HCT116 (cell line): ENCODE measurements at regions not wholly inside any gene's neighbourhood (a gene's known extent, or its start where the extent isn't known, plus 50 kb on each side); places are given as distances from the start of the nearest gene placed in this dataset.

Experiments used
- ATAC-seq: fragments of 200-7000 bp; cut with Tn5 transposase; 2 replicates; pipeline ENCODE4 v1.9.1; 2020; ENCODE audit warnings: mild to moderate bottlenecking, moderate library complexity
- BruUV-seq: library from RNA; stranded (reverse); fragments of 400-500 nt; replicated peaks from 2 replicates; lab custom pipeline; 2021; lab: Mats Ljungman, UMichigan
- CTCF ChIA-PET: fragments of 300-600 bp; sonication (Branson Sonifier 250); formaldehyde crosslinking; loops from one replicate; lab custom pipeline; 2021; ENCODE audit warnings: antibody characterized with exemption; lab: Charles Lee
- POLR2A ChIA-PET: fragments of 300-600, 350-600 bp; sonication (Branson Sonifier 250); formaldehyde crosslinking; loops from one replicate; lab custom pipeline; 2021; ENCODE audit warnings: antibody characterized with exemption; lab: Charles Lee
- RAD21 ChIA-PET, 2 experiments: fragments of 300-600 bp; sonication (Branson Sonifier 250); formaldehyde crosslinking; loops; one replicate each; lab custom pipeline; 2023; ENCODE audit warnings: low total read pairs in 2 of 2; ENCODE audit not compliant: uncharacterized antibody in 2 of 2, unreplicated experiment in 2 of 2, low non-redundant PET in 1 of 2; lab: Charles Lee
- DNase-seq: peaks from one replicate; pipeline ENCODE4 v3.0.0-alpha.2; 2010; ENCODE audit warnings: low read depth, low spot score
- H2AFZ ChIP-seq: fragments of 200-600 bp; shearing (Covaris generic), sonication (generic); 2 replicates; pipeline ENCODE4 v1.6.1; 2017; ENCODE audit warnings: low read depth, mixed run types, mixed read lengths, antibody characterized with exemption, low read length; ENCODE audit not compliant: poor library complexity, severe bottlenecking
- H3K27ac ChIP-seq: 2 replicates; pipeline ENCODE4 v1.5.1; 2012; ENCODE audit warnings: low read depth, low read length
- H3K27me3 ChIP-seq: fragments of 200-600 bp; sonication (generic); 2 replicates; pipeline ENCODE4 v1.6.1; 2016; ENCODE audit warnings: mixed run types, low read length, mixed read lengths; ENCODE audit not compliant: insufficient read depth
- H3K36me3 ChIP-seq, 2 experiments: fragments of 200-500 bp in 1 of 2; fragments of 200-600 bp in 1 of 2; sonication (Bioruptor generic) in 1 of 2; sonication (generic) in 1 of 2; 2 replicates each; pipeline versions ENCODE4 v1.5.1 to v1.6.1; 2014 to 2016; ENCODE audit warnings: low read length in 2 of 2, inconsistent platforms in 1 of 2, mixed read lengths in 1 of 2, mixed run types in 1 of 2; ENCODE audit not compliant: insufficient read depth in 2 of 2, control insufficient read depth in 1 of 2
- H3K4me1 ChIP-seq, 2 experiments: fragments of 200-600 bp in 1 of 2; sonication (generic) in 1 of 2; 2 replicates each; pipeline versions ENCODE4 v1.5.1 to v1.6.1; 2012 to 2017; ENCODE audit warnings: low read length in 2 of 2, inconsistent platforms in 1 of 2, mild to moderate bottlenecking in 1 of 2, mixed read lengths in 1 of 2, mixed run types in 1 of 2, moderate library complexity in 1 of 2; ENCODE audit not compliant: insufficient read depth in 2 of 2, control insufficient read depth in 1 of 2
- H3K4me2 ChIP-seq: fragments of 200-600 bp; sonication (generic); 2 replicates; pipeline ENCODE4 v1.6.1; 2017; ENCODE audit warnings: mixed run types, low read length, mixed read lengths
- H3K4me3 ChIP-seq, 2 experiments: fragments of 200-600 bp in 1 of 2; sonication (generic) in 1 of 2; replicated peaks in 1 of 2; 2 replicates each; pipeline ENCODE4 v1.5.1; 2011 to 2016; ENCODE audit warnings: low read length in 2 of 2, control low read depth in 1 of 2, low read depth in 1 of 2, mild to moderate bottlenecking in 1 of 2, mixed read lengths in 1 of 2, mixed run types in 1 of 2
- H3K79me2 ChIP-seq: fragments of 200-600 bp; sonication (generic); 2 replicates; pipeline ENCODE4 v1.6.1; 2017; ENCODE audit warnings: mild to moderate bottlenecking, mixed run types, low read length, moderate library complexity, mixed read lengths; ENCODE audit not compliant: insufficient read depth
- H3K9ac ChIP-seq: fragments of 200-600 bp; sonication (generic); 2 replicates; pipeline ENCODE4 v1.6.1; 2016; ENCODE audit warnings: low read length, mixed read lengths
- H3K9me2 ChIP-seq: fragments of 200-600 bp; sonication (generic), shearing (Covaris generic); 2 replicates; pipeline ENCODE4 v1.6.1; 2017; ENCODE audit warnings: mixed run types, mild to moderate bottlenecking, moderate library complexity; ENCODE audit not compliant: insufficient read depth
- H3K9me3 ChIP-seq, 2 experiments: fragments of 200-500 bp in 1 of 2; fragments of 200-600 bp in 1 of 2; sonication (Bioruptor generic) in 1 of 2; sonication (generic) in 1 of 2; 2 replicates each; pipeline ENCODE4 v1.6.1; 2014 to 2017; ENCODE audit warnings: low read length in 2 of 2, mixed read lengths in 2 of 2, inconsistent platforms in 1 of 2, low read depth in 1 of 2, mild to moderate bottlenecking in 1 of 2, mixed run types in 1 of 2, moderate library complexity in 1 of 2; ENCODE audit not compliant: control insufficient read depth in 1 of 2, insufficient read depth in 1 of 2
- H4K20me1 ChIP-seq: fragments of 200-600 bp; sonication (generic), shearing (Covaris generic); 2 replicates; pipeline ENCODE4 v1.6.1; 2017; ENCODE audit warnings: mixed run types, mild to moderate bottlenecking, moderate library complexity; ENCODE audit not compliant: insufficient read depth
- EGR1 ChIP-seq: IDR thresholded peaks from 2 replicates; pipeline ENCODE4 v1.6.1; 2012; ENCODE audit warnings: low read depth
- EZH2phosphoT487 ChIP-seq: fragments of 200-600 bp; IDR thresholded peaks from 2 replicates; pipeline ENCODE4 v1.6.1; 2018; ENCODE audit warnings: antibody characterized with exemption, borderline replicate concordance
- FOSL1 ChIP-seq: IDR thresholded peaks from 2 replicates; pipeline ENCODE4 v1.6.1; 2012; ENCODE audit warnings: low read depth
- intact Hi-C: fragments of 100-400 bp; cut with micrococcal nuclease; formaldehyde crosslinking; loops from 2 replicates; pipeline ENCODE4 v1.10.0; 2022
- TF ChIP-seq, protein P1 (sequence below): IDR thresholded peaks from 2 replicates; pipeline ENCODE4 v1.6.1; 2011; ENCODE audit warnings: mild to moderate bottlenecking, low read length, moderate library complexity; ENCODE audit not compliant: insufficient replicate concordance; ENCODE audit errors: extremely low read depth

DNA sequence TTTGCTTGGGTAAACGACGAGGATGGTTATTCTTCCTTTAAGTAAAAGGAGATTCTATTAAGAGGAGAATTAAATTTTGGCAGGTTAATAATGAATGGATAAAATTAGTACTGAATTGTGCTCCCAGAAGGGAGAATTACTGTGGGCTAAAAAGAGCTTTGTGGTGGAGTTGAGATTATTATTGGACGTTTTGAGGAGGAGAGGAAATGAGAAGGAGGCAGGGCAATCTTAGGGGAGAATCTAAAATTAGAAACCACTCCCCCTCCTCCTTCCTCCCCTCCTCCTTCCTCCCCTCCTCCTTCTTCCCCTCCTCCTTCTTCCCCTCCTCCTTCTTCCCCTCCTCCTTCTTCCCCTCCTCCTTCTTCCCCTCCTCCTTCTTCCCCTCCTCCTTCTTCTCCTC, 331.8 kb downstream of the PRL start (continued):
- no peak for TF ChIP-seq EGR1
- TF ChIP-seq EZH2phosphoT487: no peak

DNA sequence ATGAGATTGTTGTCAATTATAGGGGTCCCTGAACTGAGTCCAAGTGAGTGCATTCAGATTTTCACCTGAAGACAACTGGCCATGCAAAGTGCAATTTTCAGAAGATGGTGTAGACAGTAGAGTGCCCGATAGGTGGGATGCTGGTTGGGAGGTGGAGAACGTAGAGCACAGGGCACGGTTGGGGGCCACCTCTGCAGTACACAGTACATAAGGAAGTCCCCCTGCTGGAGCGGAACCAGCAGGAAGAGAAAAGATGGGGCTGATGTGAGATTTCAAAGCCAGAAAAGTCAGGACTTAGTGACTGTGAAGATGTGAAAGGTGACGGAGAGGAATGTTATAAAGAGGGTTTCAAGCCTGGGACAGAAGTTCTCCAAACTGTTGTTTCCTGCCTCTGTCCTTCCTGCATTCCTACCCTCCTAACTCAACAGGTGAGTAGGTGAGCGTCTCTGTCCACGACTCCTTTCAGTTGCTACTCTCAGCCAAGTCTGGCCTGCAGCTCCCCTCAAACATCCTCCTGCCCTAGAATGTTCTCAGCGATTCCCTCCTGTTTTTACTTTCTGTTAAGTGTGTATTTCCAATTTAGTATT, 330.8 kb downstream of the PRL start:
- Histone ChIP-seq H3K36me3 (no peaks in the 10 kb centered on the region), H2AFZ (no peak overlapping the region), H3K9me2 (no peaks in the 10 kb centered on the region), H3K9me3 (no peaks in the 10 kb centered on the region), H4K20me1 (no peaks in the 10 kb centered on the region), H3K27ac (no peak overlapping the region), H3K27me3 (no peaks in the 10 kb centered on the region; the same call in 1 of the 2 replicates), H3K9ac (no peak overlapping the region), H3K4me2 (no peak overlapping the region), H3K4me1 (no peaks in the 10 kb centered on the region), H3K79me2 (no peaks in the 10 kb centered on the region), H3K4me3 (no peak overlapping the region)
- intact Hi-C loops: no loop called here
- BruUV-seq: no TSS peak
- ChIA-PET POLR2A (no interaction called here), RAD21 (no interaction called here), CTCF (no interaction called here)
- no peak for DNase-seq
- ATAC-seq: no peak
- no peak for TF ChIP-seq FOSL1
- TF ChIP-seq, protein P1, sequence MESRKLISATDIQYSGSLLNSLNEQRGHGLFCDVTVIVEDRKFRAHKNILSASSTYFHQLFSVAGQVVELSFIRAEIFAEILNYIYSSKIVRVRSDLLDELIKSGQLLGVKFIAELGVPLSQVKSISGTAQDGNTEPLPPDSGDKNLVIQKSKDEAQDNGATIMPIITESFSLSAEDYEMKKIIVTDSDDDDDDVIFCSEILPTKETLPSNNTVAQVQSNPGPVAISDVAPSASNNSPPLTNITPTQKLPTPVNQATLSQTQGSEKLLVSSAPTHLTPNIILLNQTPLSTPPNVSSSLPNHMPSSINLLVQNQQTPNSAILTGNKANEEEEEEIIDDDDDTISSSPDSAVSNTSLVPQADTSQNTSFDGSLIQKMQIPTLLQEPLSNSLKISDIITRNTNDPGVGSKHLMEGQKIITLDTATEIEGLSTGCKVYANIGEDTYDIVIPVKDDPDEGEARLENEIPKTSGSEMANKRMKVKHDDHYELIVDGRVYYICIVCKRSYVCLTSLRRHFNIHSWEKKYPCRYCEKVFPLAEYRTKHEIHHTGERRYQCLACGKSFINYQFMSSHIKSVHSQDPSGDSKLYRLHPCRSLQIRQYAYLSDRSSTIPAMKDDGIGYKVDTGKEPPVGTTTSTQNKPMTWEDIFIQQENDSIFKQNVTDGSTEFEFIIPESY: no peak
